ENCODE measurements at regions not wholly inside any gene's neighbourhood (a gene's known extent, or its start where the extent isn't known, plus 50 kb on each side); places are given as distances from the start of the nearest gene placed in this dataset.

DNA sequence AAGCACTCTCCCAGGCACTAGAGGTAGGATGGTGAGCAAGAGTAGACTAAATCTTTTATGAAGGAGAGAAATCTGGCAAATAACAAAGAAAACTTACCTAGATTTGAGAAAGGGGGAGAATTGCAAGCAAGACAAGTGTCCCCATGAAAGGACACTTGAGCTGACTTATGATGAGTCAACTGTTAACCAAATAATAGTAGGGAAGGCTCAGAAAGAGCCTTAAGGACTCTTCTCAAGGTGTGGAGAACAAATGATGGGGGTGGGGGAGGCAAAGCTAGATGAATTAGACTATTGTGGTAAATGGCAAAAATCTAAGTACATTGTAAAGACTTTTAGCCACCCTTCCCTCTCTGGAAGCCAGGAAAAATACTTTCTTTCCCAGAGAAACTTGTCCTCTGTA, 77.6 kb upstream of the RASA1 start:
- TF ChIP-seq CTCF (IDR thresholded peaks at IDR 0.05; ENCODE audit: insufficient read depth, low read length, poor library complexity, severe bottlenecking) (no peak), EZH2phosphoT487 (conservative IDR thresholded peaks at IDR 0.05; ENCODE audit: low read length) (no peak)
